ENCODE measurements at regions not wholly inside any gene's neighbourhood (a gene's known extent, or its start where the extent isn't known, plus 50 kb on each side); places are given as distances from the start of the nearest gene placed in this dataset.

GRCh38 chr10:10078446-10078845 lies 939.2 kb upstream of the CELF2 start:
- DNase-seq (ENCODE audit: low read depth, low spot score), result no peak

GRCh38 chr10:10092581-10092980 lies 925.1 kb upstream of the CELF2 start:
- peak; percentile 53 for DNase-seq (ENCODE audit: low read depth, low spot score)

GRCh38 chr10:10093021-10093420 lies 924.7 kb upstream of the CELF2 start:
- no peak for DNase-seq (ENCODE audit: low read depth, low spot score)

GRCh38 chr10:10094691-10095090 lies 923.0 kb upstream of the CELF2 start:
- peak; percentile 49 for DNase-seq (ENCODE audit: low read depth, low spot score)

DNA sequence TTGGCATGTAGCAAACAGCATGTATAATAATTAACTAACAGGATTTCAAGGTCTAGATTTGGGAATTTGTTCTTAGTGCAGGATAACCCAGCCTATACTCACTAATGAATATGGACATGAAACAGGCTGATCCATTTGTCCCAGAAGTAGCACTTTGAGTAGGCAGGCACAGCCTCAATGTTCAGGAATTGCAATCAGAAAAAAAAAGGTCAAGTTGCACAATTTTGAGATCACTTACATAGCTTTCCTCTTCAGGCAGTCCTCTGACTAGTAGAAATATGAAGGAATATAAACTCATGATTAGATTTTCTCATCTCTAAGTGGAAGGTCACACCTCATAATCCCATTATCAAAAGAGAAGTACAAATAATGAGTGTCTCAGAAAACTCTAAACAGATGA lies 921.4 kb upstream of the CELF2 start:
- no peak for DNase-seq (ENCODE audit: low read depth, low spot score)

GRCh38 chr10:10096898-10097297 lies 920.8 kb upstream of the CELF2 start:
- no peak for DNase-seq (ENCODE audit: low read depth, low spot score)

DNA sequence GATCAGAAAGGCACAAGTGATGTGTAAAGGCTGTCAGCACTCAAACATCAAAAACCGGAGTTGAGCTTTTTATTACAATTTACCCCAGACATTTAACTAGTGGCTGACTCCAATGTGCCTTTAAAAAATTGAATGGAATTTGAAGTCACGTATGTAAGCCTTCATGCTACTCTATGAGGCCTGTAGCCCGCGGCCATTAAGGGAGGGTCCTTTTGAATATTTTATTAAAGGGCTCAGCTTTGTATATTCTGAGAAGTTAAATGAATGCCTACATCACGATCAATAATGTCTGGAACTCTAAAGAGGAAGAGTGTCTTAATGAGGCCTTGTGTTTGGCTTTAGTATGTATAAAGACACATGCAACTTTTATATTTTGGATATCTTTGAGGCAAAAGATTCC lies 916.6 kb upstream of the CELF2 start:
- no peak for DNase-seq (ENCODE audit: low read depth, low spot score)

DNA sequence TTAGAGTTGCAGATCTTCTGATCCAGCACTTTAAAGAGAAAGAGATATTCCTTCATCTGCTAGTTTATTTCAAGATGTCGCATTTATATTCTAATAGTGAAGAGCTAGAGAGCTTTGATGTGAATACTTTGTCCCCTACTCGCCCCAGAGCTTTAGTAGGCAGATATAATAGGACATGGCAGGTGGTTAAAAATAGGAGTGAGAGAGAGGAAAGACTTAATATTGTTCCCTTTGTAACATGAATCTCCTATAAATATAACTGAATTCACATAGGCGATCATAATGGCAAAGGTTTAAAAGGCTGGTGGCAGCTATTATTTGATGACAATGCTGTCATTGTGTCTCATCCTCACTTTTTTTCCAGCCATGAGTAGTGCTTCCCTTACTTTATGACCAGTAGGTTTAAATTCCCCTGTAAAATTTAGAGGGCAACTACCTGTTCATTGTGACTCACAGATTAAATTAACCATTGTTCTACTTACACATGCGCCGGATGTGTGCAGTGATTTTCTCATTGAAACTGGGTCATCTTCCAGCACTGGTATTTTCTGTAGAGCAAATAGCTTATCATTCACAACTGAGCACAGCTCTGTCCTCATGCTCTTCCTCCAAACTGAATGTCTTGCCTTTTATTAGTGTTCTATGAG lies 906.7 kb upstream of the CELF2 start:
- no peak for DNase-seq (ENCODE audit: low read depth, low spot score)

GRCh38 chr10:10118131-10118530 lies 899.5 kb upstream of the CELF2 start:
- DNase-seq (ENCODE audit: low read depth, low spot score), result no peak

- no peak for DNase-seq (ENCODE audit: low read depth, low spot score)
These were observed 897.0 kb upstream of the CELF2 start for GRCh38 chr10:10120671-10121070.

DNA sequence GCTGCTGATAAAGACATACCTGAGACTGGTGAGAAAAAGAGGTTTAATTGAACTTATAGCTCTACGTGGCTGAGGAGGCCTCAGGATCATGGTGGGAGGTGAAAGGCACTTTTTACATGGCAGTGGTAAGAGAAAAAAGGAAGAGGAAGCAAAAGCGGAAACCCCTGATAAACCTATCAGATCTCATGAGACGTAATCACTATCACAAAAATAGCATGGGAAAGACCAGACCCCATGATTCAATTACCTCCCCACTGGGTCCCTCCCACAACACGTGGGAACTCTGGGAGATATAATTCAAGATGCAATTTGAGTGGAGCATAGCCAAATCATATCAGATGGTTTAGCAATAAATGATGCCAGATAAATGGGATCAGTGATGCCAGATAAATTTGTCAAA lies 892.0 kb upstream of the CELF2 start:
- DNase-seq (ENCODE audit: low read depth, low spot score), result no peak

- no peak for DNase-seq (ENCODE audit: low read depth, low spot score)
These were observed 891.5 kb upstream of the CELF2 start for GRCh38 chr10:10126218-10126617.

- DNase-seq (ENCODE audit: low read depth, low spot score), result no peak
These were observed 889.3 kb upstream of the CELF2 start for GRCh38 chr10:10128387-10128786.

DNA sequence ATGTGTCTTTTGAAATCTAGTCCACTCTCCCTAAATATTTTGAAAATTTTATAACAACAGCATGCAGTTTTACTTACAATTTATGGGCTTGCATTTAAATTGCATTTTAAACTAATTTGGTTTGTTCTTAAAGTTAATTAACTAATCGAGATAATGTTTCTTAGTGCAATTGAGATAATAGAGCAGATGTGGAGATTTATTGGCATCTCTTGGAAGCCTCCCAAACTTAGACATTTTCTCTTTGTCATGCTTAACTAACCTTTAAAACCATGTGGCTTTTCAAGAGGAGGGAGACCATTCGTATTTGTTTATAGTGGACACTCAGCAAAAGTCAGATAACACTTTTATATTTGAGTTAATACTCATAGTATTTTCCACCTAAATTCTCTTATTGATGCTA lies 887.0 kb upstream of the CELF2 start:
- DNase-seq (ENCODE audit: low read depth, low spot score), result no peak

DNA sequence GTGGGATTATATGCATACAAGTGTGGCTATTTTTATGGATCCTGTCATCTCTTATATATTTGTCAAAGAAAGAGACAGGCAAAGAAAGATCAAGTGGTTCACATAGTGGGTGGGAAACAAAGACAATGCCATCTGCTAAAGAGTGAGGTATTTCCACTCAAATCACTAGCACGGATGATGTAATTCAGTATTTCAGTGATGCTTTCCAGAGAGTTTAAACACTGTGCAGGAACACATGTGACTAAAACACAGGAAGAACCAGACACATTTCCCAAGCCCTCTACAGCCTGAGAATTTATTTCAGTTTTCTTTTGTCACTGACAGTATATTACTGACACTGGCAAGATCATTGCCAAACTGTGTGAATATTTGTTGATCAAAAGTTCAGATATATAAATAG lies 885.7 kb upstream of the CELF2 start:
- DNase-seq (ENCODE audit: low read depth, low spot score), result no peak

DNA sequence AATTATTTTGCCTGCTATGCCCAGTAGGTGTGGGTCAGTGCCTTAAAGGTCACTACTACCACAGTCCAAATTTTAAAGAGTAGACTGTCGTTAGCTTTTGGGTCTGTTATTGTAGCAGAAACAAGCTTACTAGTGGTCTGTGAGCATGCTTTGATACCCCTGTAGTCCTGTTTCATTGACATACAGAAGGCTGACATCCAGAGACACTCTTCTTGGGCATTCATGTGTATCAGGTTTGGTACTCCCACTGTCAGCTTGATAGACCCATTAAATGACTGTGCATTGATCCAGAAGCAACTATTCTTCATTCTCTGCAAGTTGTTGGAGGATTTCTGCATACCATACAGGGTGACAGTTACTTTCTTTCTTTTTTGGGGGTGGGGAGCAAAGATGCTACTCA lies 884.4 kb upstream of the CELF2 start:
- DNase-seq (ENCODE audit: low read depth, low spot score), result no peak

DNA sequence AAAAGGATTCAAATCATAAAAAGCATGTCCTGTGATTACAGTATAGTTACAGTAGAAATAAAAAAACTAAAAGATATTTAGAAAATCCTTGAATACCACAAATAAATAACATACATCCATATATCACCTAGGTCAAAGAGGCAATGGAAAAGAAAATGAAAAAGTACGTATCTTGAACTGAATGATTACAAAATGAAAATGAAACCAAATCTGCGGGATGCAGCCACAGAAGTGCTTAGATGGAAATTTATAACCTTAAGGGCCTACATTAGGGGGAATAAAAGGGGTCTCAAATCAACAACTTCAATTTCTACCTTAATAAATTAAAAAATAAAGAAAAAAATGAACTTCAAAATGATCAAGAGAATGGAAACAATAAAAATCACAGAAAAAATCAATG lies 879.0 kb upstream of the CELF2 start:
- DNase-seq (ENCODE audit: low read depth, low spot score), result no peak

DNA sequence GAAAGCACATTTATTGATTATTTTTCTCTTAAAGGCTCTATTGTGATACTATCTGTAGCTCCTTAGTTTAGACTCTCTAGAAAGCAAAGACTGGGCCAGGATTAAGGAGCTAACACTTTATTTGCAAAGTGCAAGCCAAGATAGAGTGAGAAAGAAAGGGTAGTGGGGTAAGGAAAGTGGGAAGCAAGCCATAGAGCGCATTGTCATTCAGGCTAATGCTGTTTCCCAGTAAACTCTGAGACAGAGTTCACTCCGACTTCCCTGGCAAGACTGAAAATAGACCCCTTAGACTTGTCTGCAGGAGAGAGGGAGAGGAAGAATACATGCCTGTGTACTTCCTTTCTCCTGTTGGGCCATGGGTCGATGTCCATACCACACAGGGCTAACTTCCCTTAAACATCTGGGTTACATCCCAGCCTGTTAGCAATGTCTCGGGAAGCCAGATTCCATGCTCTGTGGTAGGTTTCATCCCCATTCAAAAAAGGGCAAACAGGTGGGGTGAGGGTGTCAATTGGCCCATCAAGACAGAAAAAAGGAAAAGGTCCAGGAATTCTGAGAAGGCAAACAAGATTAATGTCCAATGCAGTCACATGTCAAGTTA lies 875.8 kb upstream of the CELF2 start:
- no peak for DNase-seq (ENCODE audit: low read depth, low spot score)

DNA sequence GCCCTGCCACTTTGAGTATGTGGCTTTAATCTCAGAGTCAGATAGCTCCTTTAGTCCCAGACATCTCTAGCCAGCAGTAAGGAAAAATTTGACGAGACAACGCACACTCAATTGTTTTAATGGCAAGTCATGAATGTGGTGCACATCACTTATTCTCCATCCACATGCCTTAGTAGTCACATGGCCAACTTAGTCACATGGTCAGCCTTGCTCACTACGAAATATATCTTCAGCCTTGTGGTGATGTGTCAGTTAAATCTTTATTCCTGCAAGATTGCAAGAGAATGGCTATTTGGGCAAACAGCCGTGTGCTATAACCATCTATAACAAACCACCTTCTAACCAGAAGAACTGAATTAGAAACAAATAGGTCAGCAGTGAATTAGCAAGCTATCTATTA lies 871.1 kb upstream of the CELF2 start:
- no peak for DNase-seq (ENCODE audit: low read depth, low spot score)

GRCh38 chr10:10149899-10150298 lies 867.8 kb upstream of the CELF2 start:
- DNase-seq (ENCODE audit: low read depth, low spot score), result no peak

GRCh38 chr10:10156917-10157600 lies 860.6 kb upstream of the CELF2 start:
- no peak for DNase-seq (ENCODE audit: low read depth, low spot score)

GRCh38 chr10:10160821-10161312 lies 856.8 kb upstream of the CELF2 start:
- DNase-seq (ENCODE audit: low read depth, low spot score), result no peak

- DNase-seq (ENCODE audit: low read depth, low spot score), result no peak
These were observed 852.8 kb upstream of the CELF2 start for GRCh38 chr10:10164848-10165247.
